K562 (cell line): ENCODE measurements at regions not wholly inside any gene's neighbourhood (a gene's known extent, or its start where the extent isn't known, plus 50 kb on each side); places are given as distances from the start of the nearest gene placed in this dataset.

Experiments
- ATAC-seq: fragments of 200-7000 bp; cut with Tn5 transposase; 3 replicates; pipeline ENCODE4 v1.9.1; 2020; ENCODE audit warnings: moderate library complexity
- BruUV-seq: library from RNA; stranded (reverse); fragments of 400-500 nt; replicated peaks from 2 replicates; lab custom pipeline; 2021; lab: Mats Ljungman, UMichigan
- CTCF ChIA-PET: fragments of 300-600 bp; formaldehyde crosslinking; extraction: SDS; loops from one replicate; lab custom pipeline; 2021; ENCODE audit warnings: low intra/inter-chr PET ratio; lab: Yijun Ruan, JAX
- POLR2A ChIA-PET: fragments of 300-600, 350-650 bp; sonication (Branson Sonifier 250); formaldehyde crosslinking; extraction: SDS; loops from one replicate; lab custom pipeline; 2021; ENCODE audit warnings: antibody characterized with exemption, inconsistent platforms; lab: Yijun Ruan, JAX
- DNase-seq, 4 experiments: peaks; one replicate each; pipeline versions ENCODE4 v3.0.0 to v3.0.0-alpha.2; 2011 to 2018; ENCODE audit warnings: low spot score in 3 of 4, mixed read lengths in 3 of 4; ENCODE audit errors: extremely low read depth in 1 of 4
- FAIRE-seq: peaks from 2 replicates; lab custom pipeline; 2011; peaks lifted over from hg19 to GRCh38; lab: Jason Lieb, UNC
- H2AFZ ChIP-seq: 2 replicates; pipeline ENCODE4 v1.6.0; 2011; ENCODE audit warnings: low read depth, low read length, control low read depth, inconsistent platforms
- H3K27ac ChIP-seq: fragments of 200-600 bp; 3 replicates; pipeline ENCODE4 v1.8.0; 2011; ENCODE audit warnings: low read depth, mild to moderate bottlenecking, control low read depth, inconsistent platforms, low read length, moderate library complexity, mixed read lengths; ENCODE audit errors: extremely low read depth
- H3K27me3 ChIP-seq, 2 experiments: fragments of 300-600 bp in 1 of 2; 2 replicates in 1 of 2; 3 replicates in 1 of 2; pipeline versions ENCODE4 v1.6.0 to v1.8.0; 2011; ENCODE audit warnings: inconsistent platforms in 2 of 2, low read length in 2 of 2, mild to moderate bottlenecking in 1 of 2, mixed read lengths in 1 of 2, moderate library complexity in 1 of 2; ENCODE audit not compliant: control insufficient read depth in 2 of 2, insufficient read depth in 2 of 2
- H3K36me3 ChIP-seq: fragments of 300-600 bp; 3 replicates; pipeline ENCODE4 v1.8.0; 2011; ENCODE audit warnings: mild to moderate bottlenecking, low read length, inconsistent platforms; ENCODE audit not compliant: control insufficient read depth, insufficient read depth
- H3K4me1 ChIP-seq, 2 experiments: fragments of 200-600 bp in 1 of 2; replicated peaks in 1 of 2; 2 replicates in 1 of 2; 3 replicates in 1 of 2; pipeline versions ENCODE4 v1.5.1 to v1.8.0; 2011; ENCODE audit warnings: inconsistent platforms in 2 of 2, low read length in 2 of 2, mild to moderate bottlenecking in 1 of 2, mixed read lengths in 1 of 2, moderate library complexity in 1 of 2; ENCODE audit not compliant: control insufficient read depth in 2 of 2, insufficient read depth in 2 of 2
- H3K4me2 ChIP-seq: 2 replicates; pipeline ENCODE4 v1.6.1; 2011; ENCODE audit warnings: low read length, control low read depth, inconsistent platforms, mixed read lengths; ENCODE audit not compliant: insufficient read depth
- H3K4me3 ChIP-seq: fragments of 200-600 bp; sonication (generic), shearing (Covaris generic); 2 replicates; pipeline ENCODE4 v1.5.1; 2016; ENCODE audit warnings: control low read depth, inconsistent platforms
- H3K79me2 ChIP-seq: fragments of 200-600 bp; 3 replicates; pipeline ENCODE4 v1.8.0; 2011; ENCODE audit warnings: low read length, inconsistent platforms; ENCODE audit not compliant: control insufficient read depth, insufficient read depth
- H3K9ac ChIP-seq, 2 experiments: 2 replicates each; pipeline versions ENCODE4 v1.6.0 to v1.6.1; 2011; ENCODE audit warnings: low read depth in 2 of 2, low read length in 2 of 2, control low read depth in 1 of 2, inconsistent platforms in 1 of 2, mild to moderate bottlenecking in 1 of 2, mixed read lengths in 1 of 2; ENCODE audit not compliant: insufficient read depth in 1 of 2
- H3K9me1 ChIP-seq: one replicate; pipeline ENCODE4 v1.6.0; 2011; ENCODE audit warnings: inconsistent platforms, mild to moderate bottlenecking, low read length, moderate library complexity; ENCODE audit not compliant: control insufficient read depth, insufficient read depth
- H3K9me3 ChIP-seq: replicated peaks from 2 replicates; pipeline ENCODE4 v1.5.1; 2011; ENCODE audit warnings: low read depth, low read length, inconsistent platforms; ENCODE audit not compliant: control insufficient read depth, insufficient read depth
- H4K20me1 ChIP-seq: replicated peaks from 2 replicates; pipeline ENCODE4 v1.6.1; 2011; ENCODE audit warnings: low read length, inconsistent platforms, mixed read lengths; ENCODE audit not compliant: control insufficient read depth, insufficient read depth
- RBM25 ChIP-seq: fragments of 200-400 bp; formaldehyde crosslinking; IDR thresholded peaks from 2 replicates; pipeline ENCODE4 v1.6.1; 2018; ENCODE audit warnings: low read length, low read depth, moderate library complexity; ENCODE audit not compliant: severe bottlenecking
- U2AF2 ChIP-seq: fragments of 200-400 bp; formaldehyde crosslinking; optimal IDR thresholded peaks from 2 replicates; pipeline ENCODE3; 2017; ENCODE audit warnings: low read depth, mild to moderate bottlenecking, low read length
- ZBTB11 ChIP-seq, 3 experiments: fragments of 200-800 bp in 1 of 3; fragments of 250-450 bp in 1 of 3; fragments of 450-650 bp in 1 of 3; sonication (Bioruptor Pico) in 1 of 3; sonication (Bioruptor generic) in 1 of 3; formaldehyde crosslinking in 1 of 3; IDR thresholded peaks; 2 replicates each; pipeline versions ENCODE4 v1.6.1 to v1.8.0; 2016 to 2022; ENCODE audit warnings: mild to moderate bottlenecking in 2 of 3, missing genetic modification characterization in 2 of 3, missing compliant biosample characterization in 1 of 3, moderate library complexity in 1 of 3
- ZFP36 ChIP-seq: fragments of 150-350 bp; IDR thresholded peaks from 2 replicates; pipeline ENCODE4 v1.6.1; 2018; ENCODE audit warnings: low read length, low read depth; ENCODE audit not compliant: partially characterized antibody
- ZNF217 ChIP-seq: sonication (generic); formaldehyde crosslinking; IDR thresholded peaks from 2 replicates; pipeline ENCODE4 v1.8.0; 2022; ENCODE audit warnings: mild to moderate bottlenecking, missing genetic modification reagents
- ZNF263 ChIP-seq: sonication (generic); formaldehyde crosslinking; IDR thresholded peaks from 2 replicates; pipeline ENCODE4 v1.8.0; 2022; ENCODE audit warnings: mild to moderate bottlenecking, missing genetic modification reagents, borderline replicate concordance
- ZNF57 ChIP-seq: fragments of 450-650 bp; formaldehyde crosslinking; IDR thresholded peaks from 2 replicates; pipeline ENCODE4 v1.4.0; 2020; ENCODE audit warnings: mild to moderate bottlenecking, moderate library complexity
- WGBS: fragments of 100-300 bp; shearing (Covaris generic); methylation state at CpG from one replicate; pipeline ENCODE4 v1.1.6; 2016; ENCODE audit warnings: low coverage, mixed read lengths; ENCODE audit not compliant: insufficient coverage; ENCODE audit errors: missing lambda C conversion rate; 5-methylcytosine and 5-hydroxymethylcytosine counted together
- in situ Hi-C: fragments of 300-500 bp; cut with MboI; formaldehyde crosslinking; loops from 4 replicates; pipeline ENCODE4 v1.15.0; 2018; ENCODE audit warnings: inconsistent platforms, mixed read lengths
- intact Hi-C: fragments of 100-400 bp; cut with micrococcal nuclease; formaldehyde crosslinking; loops from 2 replicates; pipeline ENCODE4 v1.14.2; 2022

- Histone ChIP-seq H3K4me3 (no peak overlapping the region), H2AFZ (no peak overlapping the region), H4K20me1 (no peaks in the 10 kb centered on the region; the same call in 1 of the 2 replicates), H3K79me2 (no peaks in the 10 kb centered on the region), H3K27me3 (no peaks in the 10 kb centered on the region; a peak in 1 of 5 replicates), H3K9me3 (no peaks in the 10 kb centered on the region), H3K36me3 (no peaks in the 10 kb centered on the region), H3K4me2 (no peak overlapping the region), H3K9ac (no peak overlapping the region), H3K27ac (no peak overlapping the region), H3K9me1 (no peaks in the 10 kb centered on the region), H3K4me1 (no peaks in the 10 kb centered on the region; a peak in 1 of 5 replicates)
- ChIA-PET POLR2A (interaction anchor here (0.7 kb wide), 1 partner anchor 19 kb away, joined by 3 read pairs; no protein-coding TSS in a partner anchor), CTCF (no interaction called here)
- no peak for FAIRE-seq
- no peak for TF ChIP-seq U2AF2
- no peak for TF ChIP-seq ZNF57 (CRISPR knock-in tag)
- peak; percentile 59 for TF ChIP-seq ZFP36
- peak in 1 of 3 experiments; percentile 14; a peak in 1 of 6 replicates for TF ChIP-seq ZBTB11 (CRISPR knock-in tag; IDR thresholded peaks at IDR 0.05)
- no peak for TF ChIP-seq ZNF217 (CRISPR knock-in tag)
- no peak for TF ChIP-seq ZNF263 (CRISPR knock-in tag)
- peak; percentile 46 for TF ChIP-seq RBM25
- no TSS peak for BruUV-seq
- ATAC-seq = no peak
- intact Hi-C loops (no loop called here), in situ Hi-C loops (no loop called here)
- no peak for DNase-seq
- WGBS = 3% methylated on average over 11 of the region's 11 CpGs
These were observed 317.0 kb upstream of the SULF2 start for GRCh38 chr20:48102076-48102787.
